Fibroblast of pulmonary artery (primary cell): ENCODE measurements at regions not wholly inside any gene's neighbourhood (a gene's known extent, or its start where the extent isn't known, plus 50 kb on each side); places are given as distances from the start of the nearest gene placed in this dataset.

Experiments
- DNase-seq: peaks from one replicate; pipeline ENCODE4 v3.0.0-alpha.2; 2010; ENCODE audit warnings: low read depth
- H3K4me3 ChIP-seq: replicated peaks from 2 replicates; pipeline ENCODE4 v1.5.1; 2011; ENCODE audit warnings: low read depth, mild to moderate bottlenecking, control low read depth, low read length, moderate library complexity
- TF ChIP-seq, protein P1 (sequence below): IDR thresholded peaks from 2 replicates; pipeline ENCODE4 v1.5.1; 2011; ENCODE audit warnings: mild to moderate bottlenecking, control low read depth, low read length, inconsistent platforms; ENCODE audit errors: missing control alignments

GRCh38 chr2:41806286-41806685 is 241.5 kb upstream of the PKDCC start:
- TF ChIP-seq, protein P1, sequence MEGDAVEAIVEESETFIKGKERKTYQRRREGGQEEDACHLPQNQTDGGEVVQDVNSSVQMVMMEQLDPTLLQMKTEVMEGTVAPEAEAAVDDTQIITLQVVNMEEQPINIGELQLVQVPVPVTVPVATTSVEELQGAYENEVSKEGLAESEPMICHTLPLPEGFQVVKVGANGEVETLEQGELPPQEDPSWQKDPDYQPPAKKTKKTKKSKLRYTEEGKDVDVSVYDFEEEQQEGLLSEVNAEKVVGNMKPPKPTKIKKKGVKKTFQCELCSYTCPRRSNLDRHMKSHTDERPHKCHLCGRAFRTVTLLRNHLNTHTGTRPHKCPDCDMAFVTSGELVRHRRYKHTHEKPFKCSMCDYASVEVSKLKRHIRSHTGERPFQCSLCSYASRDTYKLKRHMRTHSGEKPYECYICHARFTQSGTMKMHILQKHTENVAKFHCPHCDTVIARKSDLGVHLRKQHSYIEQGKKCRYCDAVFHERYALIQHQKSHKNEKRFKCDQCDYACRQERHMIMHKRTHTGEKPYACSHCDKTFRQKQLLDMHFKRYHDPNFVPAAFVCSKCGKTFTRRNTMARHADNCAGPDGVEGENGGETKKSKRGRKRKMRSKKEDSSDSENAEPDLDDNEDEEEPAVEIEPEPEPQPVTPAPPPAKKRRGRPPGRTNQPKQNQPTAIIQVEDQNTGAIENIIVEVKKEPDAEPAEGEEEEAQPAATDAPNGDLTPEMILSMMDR, result no peak
- DNase-seq, result no peak

DNA sequence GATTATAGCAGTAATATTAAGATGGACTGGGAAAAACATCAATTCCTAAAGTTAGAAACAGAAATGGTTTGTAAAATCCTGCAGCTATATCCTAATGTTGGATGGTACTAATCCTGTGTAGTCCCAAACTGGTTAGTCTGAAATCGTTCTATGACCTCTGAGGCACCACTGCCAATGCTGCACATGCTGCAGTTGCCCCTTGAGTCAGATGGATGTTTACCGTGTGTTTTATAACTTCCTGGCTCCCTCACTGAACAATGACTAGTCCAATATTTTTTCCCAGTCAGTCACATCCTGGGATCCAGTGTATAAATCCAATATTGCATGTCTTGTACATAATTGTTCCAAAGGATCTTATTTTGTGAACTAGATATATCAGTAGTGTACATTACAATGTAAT is 226.7 kb upstream of the PKDCC start:
- TF ChIP-seq, protein P1, result no peak
- no peak overlapping the region for H3K4me3 ChIP-seq
- DNase-seq, result no peak

More at GRCh38 chr2:41806286-41806685, 241.5 kb upstream of the PKDCC start:
- no peak overlapping the region for H3K4me3 ChIP-seq

GRCh38 chr2:41826921-41827320 is 220.9 kb upstream of the PKDCC start:
- TF ChIP-seq, protein P1, result no peak
- H3K4me3 ChIP-seq, result no peak overlapping the region
- DNase-seq, result no peak

DNA sequence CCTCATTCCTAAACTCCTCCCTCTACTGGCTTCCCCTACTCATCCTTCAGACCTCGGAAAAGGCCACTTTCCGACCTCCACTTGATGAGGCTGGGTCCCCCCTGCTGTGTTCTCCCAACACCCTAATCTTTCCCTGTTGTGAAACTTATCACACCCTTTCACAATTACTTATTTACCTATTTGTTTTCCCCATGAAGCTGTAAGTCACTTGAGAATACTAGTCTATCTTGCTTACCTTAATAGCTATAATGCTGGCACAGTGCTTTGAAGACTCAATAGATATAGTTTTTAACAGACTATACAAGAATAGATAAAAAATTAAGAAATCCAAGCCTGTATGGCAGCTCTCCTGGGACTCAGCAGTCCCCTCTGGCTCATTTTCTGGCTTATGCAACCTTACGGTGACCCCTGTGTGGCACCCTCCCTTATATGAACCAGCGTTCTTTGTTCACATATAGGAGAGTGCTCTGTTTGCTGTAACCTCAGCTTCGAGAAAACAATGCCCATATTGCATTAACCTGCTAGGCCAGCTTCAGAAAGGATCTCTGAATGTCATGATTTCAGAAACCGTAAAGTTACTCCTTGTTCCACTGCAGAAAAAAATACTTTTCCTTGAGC is 220.4 kb upstream of the PKDCC start:
- TF ChIP-seq, protein P1, result no peak
- no peak for DNase-seq
- no peak overlapping the region for H3K4me3 ChIP-seq

GRCh38 chr2:41828052-41828643 is 219.7 kb upstream of the PKDCC start:
- TF ChIP-seq, protein P1, result no peak
- no peak for DNase-seq
- no peak overlapping the region for H3K4me3 ChIP-seq

DNA sequence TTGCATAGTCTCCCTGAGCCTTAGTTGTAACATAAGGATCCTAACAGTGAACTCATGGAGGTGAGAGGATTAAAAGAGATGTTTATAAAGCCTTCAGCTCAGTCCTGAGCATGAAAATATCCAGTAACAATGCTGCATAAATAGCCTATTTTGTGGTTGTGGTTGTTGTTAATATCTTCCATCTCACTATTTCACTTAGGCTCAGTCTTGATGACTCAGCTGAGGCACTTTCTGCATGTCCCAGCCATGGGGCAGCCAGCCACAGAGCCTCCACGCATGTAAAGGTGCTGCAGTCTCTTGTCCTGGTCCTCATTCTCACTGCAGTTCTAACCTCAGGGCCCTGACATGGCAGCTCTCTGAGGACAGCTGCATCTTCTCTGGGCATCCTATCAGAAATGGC is 218.8 kb upstream of the PKDCC start:
- TF ChIP-seq, protein P1, result no peak
- no peak overlapping the region for H3K4me3 ChIP-seq
- DNase-seq, result no peak

GRCh38 chr2:41830600-41830999 is 217.2 kb upstream of the PKDCC start:
- no peak for DNase-seq
- TF ChIP-seq, protein P1, result no peak
- no peak overlapping the region for H3K4me3 ChIP-seq
